KMS-11 (cell line): ENCODE measurements at regions not wholly inside any gene's neighbourhood (a gene's known extent, or its start where the extent isn't known, plus 50 kb on each side); places are given as distances from the start of the nearest gene placed in this dataset.

Source experiments
- H2AFZ ChIP-seq: fragments of 200-600 bp; sonication (generic); 2 replicates; pipeline ENCODE4 v1.6.1; 2016; ENCODE audit warnings: antibody characterized with exemption, mixed run types, low read depth
- H3K27ac ChIP-seq: fragments of 200-600 bp; sonication (generic); 2 replicates; pipeline ENCODE4 v1.6.1; 2016; ENCODE audit warnings: mild to moderate bottlenecking, mixed run types
- H3K27me3 ChIP-seq: fragments of 200-600 bp; sonication (generic); 2 replicates; pipeline ENCODE4 v1.6.1; 2017; ENCODE audit warnings: mild to moderate bottlenecking, low read depth, mixed run types, moderate library complexity; ENCODE audit not compliant: insufficient read depth
- H3K36me3 ChIP-seq: fragments of 200-600 bp; sonication (generic); 2 replicates; pipeline ENCODE4 v1.6.1; 2017; ENCODE audit warnings: mild to moderate bottlenecking, mixed run types; ENCODE audit not compliant: insufficient read depth
- H3K4me1 ChIP-seq: fragments of 200-600 bp; sonication (generic); 2 replicates; pipeline ENCODE4 v1.6.1; 2016; ENCODE audit warnings: mild to moderate bottlenecking, low read depth, mixed run types; ENCODE audit not compliant: poor library complexity, severe bottlenecking
- H3K4me2 ChIP-seq: fragments of 200-600 bp; sonication (generic); 2 replicates; pipeline ENCODE4 v1.7.0; 2016; ENCODE audit warnings: mild to moderate bottlenecking, mixed run types
- H3K4me3 ChIP-seq: fragments of 200-600 bp; sonication (generic); IDR thresholded peaks from 2 replicates; pipeline ENCODE4 v1.6.1; 2017; ENCODE audit warnings: low read depth, low read length, mixed read lengths; ENCODE audit not compliant: insufficient read depth
- H3K79me2 ChIP-seq: fragments of 200-600 bp; sonication (generic); 2 replicates; pipeline ENCODE4 v1.6.1; 2016; ENCODE audit warnings: low read depth, mixed run types; ENCODE audit not compliant: insufficient read depth
- H3K9ac ChIP-seq: fragments of 200-600 bp; sonication (generic); 2 replicates; pipeline ENCODE4 v1.6.1; 2016; ENCODE audit warnings: mild to moderate bottlenecking, mixed run types
- H4K20me1 ChIP-seq: fragments of 200-600 bp; sonication (generic); 2 replicates; pipeline ENCODE4 v1.6.1; 2016; ENCODE audit warnings: mild to moderate bottlenecking, mixed run types; ENCODE audit not compliant: insufficient read depth
- CTCF ChIP-seq: fragments of 200-600 bp; sonication (generic); conservative IDR thresholded peaks from 2 replicates; pipeline ENCODE4 v1.6.1; 2017; ENCODE audit warnings: low read depth, mild to moderate bottlenecking, antibody characterized with exemption, low read length, moderate library complexity, mixed read lengths

- Histone ChIP-seq H4K20me1 (no peaks in the 10 kb centered on the region), H3K4me1 (no peaks in the 10 kb centered on the region), H3K79me2 (no peaks in the 10 kb centered on the region), H2AFZ (no peak overlapping the region), H3K4me3 (no peak overlapping the region), H3K9ac (no peak overlapping the region), H3K27ac (no peak overlapping the region), H3K27me3 (no peaks in the 10 kb centered on the region), H3K36me3 (no peaks in the 10 kb centered on the region), H3K4me2 (no peak overlapping the region)
- TF ChIP-seq CTCF = no peak
Observed at GRCh38 chr2:235343869-235344268, 150.0 kb upstream of the AGAP1 start.

- Histone ChIP-seq H3K4me3 (no peak overlapping the region), H3K4me1 (no peaks in the 10 kb centered on the region), H3K27ac (no peak overlapping the region), H2AFZ (no peak overlapping the region), H3K27me3 (no peaks in the 10 kb centered on the region), H3K79me2 (no peaks in the 10 kb centered on the region), H3K4me2 (no peak overlapping the region), H3K9ac (no peak overlapping the region), H4K20me1 (no peaks in the 10 kb centered on the region), H3K36me3 (no peaks in the 10 kb centered on the region)
- TF ChIP-seq CTCF = no peak
Observed at GRCh38 chr2:235345745-235346144, 148.1 kb upstream of the AGAP1 start.

GRCh38 chr2:235347691-235348090, 146.2 kb upstream of the AGAP1 start:
- TF ChIP-seq CTCF = no peak
- Histone ChIP-seq H3K4me3 (no peak overlapping the region), H3K27ac (no peak overlapping the region), H3K79me2 (no peaks in the 10 kb centered on the region), H4K20me1 (no peaks in the 10 kb centered on the region), H3K9ac (no peak overlapping the region), H3K36me3 (no peaks in the 10 kb centered on the region), H2AFZ (no peak overlapping the region), H3K4me2 (no peak overlapping the region), H3K4me1 (no peaks in the 10 kb centered on the region), H3K27me3 (no peaks in the 10 kb centered on the region)

GRCh38 chr2:235348329-235348728, 145.5 kb upstream of the AGAP1 start:
- Histone ChIP-seq H3K27me3 (no peaks in the 10 kb centered on the region), H3K4me1 (no peaks in the 10 kb centered on the region), H3K36me3 (no peaks in the 10 kb centered on the region), H3K79me2 (no peaks in the 10 kb centered on the region), H3K9ac (no peak overlapping the region), H2AFZ (no peak overlapping the region), H3K27ac (no peak overlapping the region), H4K20me1 (no peaks in the 10 kb centered on the region), H3K4me2 (no peak overlapping the region), H3K4me3 (no peak overlapping the region)
- no peak for TF ChIP-seq CTCF

GRCh38 chr2:235350234-235350633, 143.6 kb upstream of the AGAP1 start:
- Histone ChIP-seq H3K4me2 (no peak overlapping the region), H3K27me3 (no peaks in the 10 kb centered on the region)
- TF ChIP-seq CTCF = no peak

More at GRCh38 chr2:235350234-235350633, 143.6 kb upstream of the AGAP1 start:
- no peak overlapping the region for H2AFZ ChIP-seq
- no peaks in the 10 kb centered on the region for H3K4me1 ChIP-seq
- H4K20me1 ChIP-seq = no peaks in the 10 kb centered on the region
- no peaks in the 10 kb centered on the region for H3K79me2 ChIP-seq
- H3K4me3 ChIP-seq = no peak overlapping the region
- no peak overlapping the region for H3K9ac ChIP-seq
- no peak overlapping the region for H3K27ac ChIP-seq
- no peaks in the 10 kb centered on the region for H3K36me3 ChIP-seq
